Hematopoietic multipotent progenitor cell (in vitro differentiated cells): ENCODE measurements at regions not wholly inside any gene's neighbourhood (a gene's known extent, or its start where the extent isn't known, plus 50 kb on each side); places are given as distances from the start of the nearest gene placed in this dataset.
"Not testable (repeated sequence)": the region's sequence is repeated elsewhere in the genome, so short reads cannot be mapped to it uniquely, and the experiment has no call there.

Experiments
- DNase-seq, 3 donors: peaks; one replicate each; pipeline ENCODE4 v3.0.0-alpha.2; 2011 to 2015; ENCODE audit warnings: low read depth in 2 of 3, low spot score in 2 of 3

DNA sequence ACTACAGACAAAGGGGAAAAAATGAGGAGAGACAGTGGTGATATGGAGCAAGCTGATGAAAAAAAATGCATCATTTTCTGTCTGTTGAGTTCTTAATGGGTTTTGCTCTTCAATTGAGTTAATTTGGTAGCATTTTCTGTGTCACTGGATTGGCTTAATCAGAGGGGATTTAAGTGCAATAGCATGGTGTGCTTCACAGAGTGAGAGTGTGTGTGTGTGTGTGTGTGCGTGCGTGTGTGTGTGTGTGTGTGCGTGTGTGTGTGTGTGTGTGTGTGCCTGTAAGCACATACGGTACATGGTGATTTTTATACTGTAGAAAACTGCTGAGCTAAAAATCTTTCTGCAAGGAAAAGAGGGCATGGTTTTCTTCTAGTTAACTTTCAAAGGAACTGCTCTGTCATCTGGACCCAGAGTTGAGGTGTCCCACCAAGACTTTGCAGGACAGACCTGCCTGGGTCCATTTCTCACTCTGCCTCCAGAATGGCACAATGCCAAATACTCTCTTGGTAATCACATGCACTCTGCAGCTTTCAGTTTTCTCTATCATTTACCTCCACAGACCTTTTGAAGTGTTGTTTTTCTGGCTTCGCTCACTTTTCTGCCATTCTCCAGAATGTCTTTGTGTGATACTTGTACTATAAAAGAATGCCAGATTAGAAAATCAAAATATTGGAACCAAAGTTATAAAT is 952.6 kb upstream of the SOX9 start:
- DNase-seq: no peak

DNA sequence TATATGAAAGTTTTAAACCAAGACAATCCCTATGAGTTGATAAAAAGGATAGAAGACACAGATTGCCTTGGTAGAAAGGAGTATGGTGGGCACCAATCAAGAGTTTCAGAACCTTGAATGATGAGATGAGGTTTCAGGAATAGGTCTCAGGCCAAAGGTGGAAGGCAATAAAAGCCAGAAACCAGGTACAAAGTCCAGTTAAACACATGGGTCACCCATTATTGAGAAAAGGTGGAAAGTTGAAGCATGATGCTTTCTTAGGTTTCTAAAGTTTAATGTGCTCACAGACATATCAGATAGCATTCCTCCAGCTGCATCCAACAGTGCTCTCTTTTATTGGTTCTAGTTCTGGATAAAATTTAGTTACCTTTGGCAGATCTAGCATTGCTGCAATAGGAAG is 950.8 kb upstream of the SOX9 start:
- DNase-seq: no peak

DNA sequence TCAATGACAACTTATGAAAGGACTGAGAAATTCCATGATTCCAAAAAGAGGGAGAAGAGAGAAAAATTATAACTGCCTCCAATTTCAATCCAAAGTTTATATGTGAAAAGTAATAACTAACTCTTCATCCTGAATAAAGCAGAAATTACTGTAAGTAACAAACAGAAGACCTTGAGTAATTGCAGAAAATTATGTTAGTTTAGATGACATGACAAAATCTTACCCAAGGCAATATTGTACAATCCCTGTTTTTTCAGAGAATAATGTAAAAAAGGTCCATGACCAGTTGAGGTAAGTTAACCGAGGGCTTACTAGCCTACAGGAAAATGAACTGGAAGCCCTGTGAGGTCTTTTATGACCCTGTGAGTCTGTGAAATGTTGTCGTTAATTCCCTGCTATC is 949.5 kb upstream of the SOX9 start:
- no peak for DNase-seq

GRCh38 chr17:71173991-71174390 is 946.8 kb upstream of the SOX9 start:
- no peak for DNase-seq

DNA sequence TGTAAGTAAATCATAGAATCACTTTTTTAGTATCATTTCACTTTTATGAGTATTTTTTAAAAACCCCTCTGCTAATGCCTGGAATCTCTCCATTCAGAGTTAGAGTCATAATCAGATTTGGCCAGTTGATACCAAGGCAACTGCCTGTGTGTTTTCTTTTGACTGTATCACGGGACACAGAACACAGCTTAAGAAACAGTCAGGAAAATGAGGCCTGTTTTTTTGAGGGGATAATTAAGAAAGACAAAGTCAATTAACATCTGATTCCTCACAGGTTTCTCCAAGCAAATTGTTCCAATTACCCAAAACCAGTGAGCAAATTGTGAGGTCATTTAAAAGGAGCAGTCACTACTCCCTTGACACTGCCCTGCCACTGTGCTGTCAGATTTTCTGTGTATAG is 944.5 kb upstream of the SOX9 start:
- DNase-seq: no peak

- no peak for DNase-seq
These were observed 943.8 kb upstream of the SOX9 start for GRCh38 chr17:71176928-71177443.

DNA sequence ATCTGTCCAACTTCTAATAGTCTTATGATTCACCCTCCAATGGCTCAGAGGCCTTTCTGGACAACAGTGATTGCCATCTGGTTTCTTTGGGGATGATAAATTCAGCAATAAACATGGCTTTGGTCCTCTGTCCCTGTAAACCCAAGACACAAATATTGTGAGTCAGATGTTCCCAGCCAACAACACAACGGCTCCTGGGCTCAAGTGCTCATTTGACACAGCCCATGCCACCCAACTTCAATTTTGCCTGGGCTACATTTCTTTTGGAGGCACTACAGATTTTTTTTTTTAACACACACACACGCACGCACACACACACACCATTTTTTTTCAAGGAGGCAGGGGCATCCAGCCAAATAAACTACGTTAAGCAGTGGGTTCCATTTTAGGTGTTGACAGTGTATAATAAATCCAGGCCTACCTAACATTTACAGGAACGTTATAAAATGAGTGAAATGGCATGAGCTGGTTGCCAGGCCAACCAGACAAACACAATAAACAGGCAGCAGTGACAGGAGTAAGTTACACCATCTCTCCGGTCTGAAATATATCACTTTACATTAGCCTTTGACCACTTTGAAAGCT is 939.9 kb upstream of the SOX9 start:
- DNase-seq: no peak

- no peak for DNase-seq
These were observed 937.7 kb upstream of the SOX9 start for GRCh38 chr17:71183066-71183660.

- no peak for DNase-seq
These were observed 936.1 kb upstream of the SOX9 start for GRCh38 chr17:71184716-71185115.

DNA sequence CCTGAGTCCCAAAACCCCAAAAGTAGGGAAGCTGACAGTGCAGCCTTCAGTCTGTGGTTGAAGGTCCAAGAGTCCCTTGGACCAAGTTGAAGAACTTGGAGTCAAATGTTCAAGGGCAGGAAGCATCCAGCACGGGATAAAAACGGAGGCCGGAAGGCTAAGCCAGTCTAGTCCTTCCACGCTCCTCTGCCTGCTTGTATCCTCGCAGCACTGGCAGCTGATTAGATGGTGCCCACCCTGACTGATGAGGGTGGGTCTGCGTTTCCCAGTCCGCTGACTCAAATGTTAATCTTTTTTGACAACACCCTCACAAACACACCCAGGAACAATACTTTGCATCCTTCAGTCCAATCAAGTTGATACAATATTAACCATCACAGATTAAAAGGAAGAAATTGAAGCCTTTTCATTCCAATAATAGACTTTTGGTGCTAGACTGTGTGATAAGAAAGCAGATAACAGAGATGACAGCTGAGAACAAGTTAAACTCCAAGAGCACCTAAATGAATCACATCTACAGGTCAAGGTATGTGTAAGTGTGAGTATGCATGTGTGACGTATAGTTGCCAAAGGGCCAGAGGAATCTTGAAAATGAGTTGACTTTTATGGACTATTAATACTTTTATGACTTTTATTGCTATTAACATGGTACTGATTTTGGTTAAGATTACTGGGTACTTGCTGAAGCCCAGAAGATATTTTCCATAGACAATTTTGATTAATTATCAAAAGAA is 933.5 kb upstream of the SOX9 start:
- no peak for DNase-seq

DNA sequence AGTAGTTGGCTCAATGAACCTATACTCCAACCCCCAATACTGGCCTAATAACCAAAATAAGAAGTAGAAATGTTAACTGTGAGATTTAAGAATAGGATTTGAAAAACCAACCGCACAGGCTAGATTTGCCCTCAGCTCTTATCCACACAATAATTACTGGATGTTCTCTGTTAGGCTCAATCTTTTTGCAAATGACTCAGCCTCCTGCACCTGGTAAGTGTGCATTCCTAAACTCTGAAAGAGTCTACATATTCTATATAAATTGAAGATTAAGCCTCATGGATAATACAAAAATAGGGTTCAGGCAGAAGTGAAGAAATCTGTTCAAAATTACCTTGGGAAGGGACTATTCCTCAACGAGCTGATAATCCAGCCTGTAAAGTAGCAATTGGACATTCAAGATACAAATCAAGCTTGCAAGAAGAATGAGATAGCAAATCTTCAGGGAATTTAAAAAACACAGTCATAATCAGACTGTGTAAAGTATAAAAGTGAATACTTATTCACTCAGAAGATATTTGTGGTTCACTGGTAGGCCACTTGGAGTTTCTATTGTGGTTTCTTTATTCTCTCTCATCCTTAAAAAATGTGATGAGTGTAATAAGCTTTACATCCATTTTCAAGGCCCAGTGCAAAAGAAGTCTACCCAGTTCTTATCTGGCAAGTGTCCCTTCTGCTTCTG is 931.9 kb upstream of the SOX9 start:
- no peak for DNase-seq

DNA sequence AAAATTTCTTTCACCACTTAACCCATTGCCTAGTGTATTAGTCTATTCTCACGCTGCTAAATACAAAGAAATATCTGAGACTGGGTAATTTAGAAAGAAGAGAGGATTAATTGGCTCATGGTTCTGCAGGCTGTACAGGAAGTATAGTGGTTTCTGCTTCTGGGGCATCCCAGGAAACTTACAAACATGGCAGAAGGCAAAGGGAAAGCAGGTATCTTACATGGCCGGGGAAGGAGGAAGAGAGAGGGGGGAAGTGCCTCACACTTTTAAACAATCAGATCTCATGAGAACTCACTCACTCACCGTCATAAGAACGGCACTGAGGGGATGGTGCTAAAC is 931.4 kb upstream of the SOX9 start:
- DNase-seq: no peak

DNA sequence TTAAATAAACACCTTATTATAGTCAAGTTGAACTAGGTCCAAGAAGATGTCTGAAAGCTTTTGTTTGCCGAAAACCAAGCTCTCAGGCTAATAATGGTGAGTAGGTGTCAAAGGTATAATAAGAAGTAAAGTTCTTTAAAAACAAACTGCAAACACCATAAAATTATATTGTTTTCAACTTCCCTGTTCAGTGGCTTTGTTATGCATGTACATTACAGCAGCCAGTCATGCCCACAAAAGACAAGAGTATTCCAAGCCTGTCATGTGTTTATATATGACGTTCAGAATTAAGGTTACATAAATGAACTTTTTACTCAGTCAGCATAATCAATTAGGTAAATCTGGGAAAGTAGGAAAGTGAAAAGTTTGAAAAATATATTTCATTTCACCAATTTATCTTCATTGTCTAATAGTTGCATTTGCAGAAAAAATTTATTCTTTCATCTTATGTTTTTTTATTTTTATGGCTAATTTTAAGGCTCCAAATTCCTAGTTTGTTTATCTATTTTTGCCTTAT is 928.7 kb upstream of the SOX9 start:
- no peak for DNase-seq

DNA sequence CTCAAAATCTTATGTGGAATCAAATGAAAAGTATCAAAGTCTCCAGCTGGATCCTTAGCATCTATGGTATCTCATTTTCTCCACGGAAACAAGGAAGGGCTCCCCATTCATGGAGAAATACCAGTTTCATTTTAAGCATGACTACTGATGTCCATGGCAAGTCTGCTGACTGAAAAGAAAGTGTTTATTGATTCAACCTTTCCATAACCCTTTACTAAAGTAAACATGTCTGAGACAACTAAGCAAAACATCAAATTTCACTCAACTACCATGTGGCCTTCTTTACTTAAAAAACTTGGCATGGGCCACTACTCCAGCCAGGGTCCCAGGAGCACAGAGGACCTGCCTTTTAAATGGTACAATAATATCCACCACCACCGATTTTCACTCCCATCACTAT is 928.0 kb upstream of the SOX9 start:
- no peak for DNase-seq

DNA sequence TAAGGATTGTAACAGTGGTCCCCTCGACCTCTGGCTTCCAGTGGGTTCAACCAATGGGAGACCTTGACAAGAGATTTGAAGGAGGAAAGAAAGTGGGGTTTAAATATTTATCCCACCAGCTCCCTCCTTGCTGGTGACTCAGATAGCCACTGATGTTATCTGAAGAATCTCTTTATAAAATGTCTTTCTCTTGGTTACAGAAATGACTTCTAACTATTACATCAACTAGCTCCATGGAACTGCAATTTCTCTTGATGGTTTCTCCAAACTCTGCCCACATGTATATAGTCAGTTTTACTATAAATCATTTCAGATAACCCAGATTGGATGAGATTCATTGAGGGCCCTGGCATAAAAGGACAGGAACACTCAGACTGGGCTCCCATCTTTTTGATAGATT is 920.2 kb upstream of the SOX9 start:
- DNase-seq: no peak

DNA sequence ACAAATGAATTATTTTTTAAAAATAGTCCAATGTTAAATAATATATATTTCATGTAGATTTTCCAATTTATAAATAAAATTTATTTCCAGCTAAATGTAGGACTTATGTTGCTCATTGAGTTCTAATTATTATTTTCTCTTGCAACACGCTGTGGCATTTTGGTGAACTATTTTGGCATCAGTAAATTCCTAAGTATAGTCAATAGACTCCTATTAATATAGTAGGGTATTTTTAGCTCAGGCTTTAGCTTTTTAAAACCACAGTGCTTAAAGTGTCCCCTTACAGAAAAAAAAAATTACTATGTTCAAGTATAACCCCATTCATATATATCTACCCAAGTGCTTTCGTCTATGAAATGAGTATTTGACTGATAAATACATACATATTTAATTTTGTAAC is 919.2 kb upstream of the SOX9 start:
- DNase-seq: no peak

GRCh38 chr17:71202449-71202848 is 918.4 kb upstream of the SOX9 start:
- DNase-seq: no peak

GRCh38 chr17:71203953-71204352 is 916.9 kb upstream of the SOX9 start:
- no peak for DNase-seq

GRCh38 chr17:71205951-71206350 is 914.9 kb upstream of the SOX9 start:
- DNase-seq: not testable (repeated sequence)

- no peak for DNase-seq
These were observed 912.6 kb upstream of the SOX9 start for GRCh38 chr17:71208111-71208704.

DNA sequence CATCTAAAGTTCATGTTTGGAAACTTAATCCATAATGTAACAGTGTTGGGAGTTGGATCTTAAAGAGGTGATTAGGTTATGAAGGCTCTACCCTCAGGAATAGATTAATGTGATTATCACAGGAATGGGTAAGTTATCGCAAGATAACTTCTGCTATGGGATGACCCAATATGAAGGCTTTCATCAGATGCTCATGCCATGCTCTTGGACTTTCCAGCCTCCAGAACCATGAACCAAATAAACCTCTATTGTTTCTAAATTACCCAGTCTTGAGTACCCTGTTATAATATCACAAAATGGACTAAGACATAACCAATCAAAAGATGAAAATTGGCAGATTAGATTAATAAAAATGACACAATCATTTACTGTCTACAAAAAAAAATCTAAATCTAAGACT is 906.9 kb upstream of the SOX9 start:
- DNase-seq: no peak
